22Rv1 (cell line): ENCODE measurements at regions not wholly inside any gene's neighbourhood (a gene's known extent, or its start where the extent isn't known, plus 50 kb on each side); places are given as distances from the start of the nearest gene placed in this dataset.

Experiments used
- ZFX ChIP-seq: fragments of 450-650 bp; IDR thresholded peaks from 2 replicates; pipeline ENCODE4 v1.6.1; 2017; ENCODE audit warnings: antibody characterized with exemption, borderline replicate concordance
- TF ChIP-seq, protein P1 (sequence below): fragments of 450-650 bp; IDR thresholded peaks from 2 replicates; pipeline ENCODE4 v1.5.1; 2017; ENCODE audit warnings: mild to moderate bottlenecking

- TF ChIP-seq, protein P1, sequence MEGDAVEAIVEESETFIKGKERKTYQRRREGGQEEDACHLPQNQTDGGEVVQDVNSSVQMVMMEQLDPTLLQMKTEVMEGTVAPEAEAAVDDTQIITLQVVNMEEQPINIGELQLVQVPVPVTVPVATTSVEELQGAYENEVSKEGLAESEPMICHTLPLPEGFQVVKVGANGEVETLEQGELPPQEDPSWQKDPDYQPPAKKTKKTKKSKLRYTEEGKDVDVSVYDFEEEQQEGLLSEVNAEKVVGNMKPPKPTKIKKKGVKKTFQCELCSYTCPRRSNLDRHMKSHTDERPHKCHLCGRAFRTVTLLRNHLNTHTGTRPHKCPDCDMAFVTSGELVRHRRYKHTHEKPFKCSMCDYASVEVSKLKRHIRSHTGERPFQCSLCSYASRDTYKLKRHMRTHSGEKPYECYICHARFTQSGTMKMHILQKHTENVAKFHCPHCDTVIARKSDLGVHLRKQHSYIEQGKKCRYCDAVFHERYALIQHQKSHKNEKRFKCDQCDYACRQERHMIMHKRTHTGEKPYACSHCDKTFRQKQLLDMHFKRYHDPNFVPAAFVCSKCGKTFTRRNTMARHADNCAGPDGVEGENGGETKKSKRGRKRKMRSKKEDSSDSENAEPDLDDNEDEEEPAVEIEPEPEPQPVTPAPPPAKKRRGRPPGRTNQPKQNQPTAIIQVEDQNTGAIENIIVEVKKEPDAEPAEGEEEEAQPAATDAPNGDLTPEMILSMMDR: no peak
- TF ChIP-seq ZFX: no peak
These were observed 692.7 kb downstream of the UQCRFS1 start for GRCh38 chr19:28519952-28520861.
